Neural progenitor cell (in vitro differentiated cells): ENCODE measurements at regions not wholly inside any gene's neighbourhood (a gene's known extent, or its start where the extent isn't known, plus 50 kb on each side); places are given as distances from the start of the nearest gene placed in this dataset.

Experiments
- CTCF ChIP-seq: fragments of 200-600 bp; sonication (generic); IDR thresholded peaks from 2 replicates; pipeline ENCODE4 v1.5.1; 2017; ENCODE audit warnings: antibody characterized with exemption, mild to moderate bottlenecking
- EZH2phosphoT487 ChIP-seq: fragments of 200-600 bp; sonication (generic); IDR thresholded peaks from 2 replicates; pipeline ENCODE4 v1.6.1; 2017; ENCODE audit warnings: antibody characterized with exemption

DNA sequence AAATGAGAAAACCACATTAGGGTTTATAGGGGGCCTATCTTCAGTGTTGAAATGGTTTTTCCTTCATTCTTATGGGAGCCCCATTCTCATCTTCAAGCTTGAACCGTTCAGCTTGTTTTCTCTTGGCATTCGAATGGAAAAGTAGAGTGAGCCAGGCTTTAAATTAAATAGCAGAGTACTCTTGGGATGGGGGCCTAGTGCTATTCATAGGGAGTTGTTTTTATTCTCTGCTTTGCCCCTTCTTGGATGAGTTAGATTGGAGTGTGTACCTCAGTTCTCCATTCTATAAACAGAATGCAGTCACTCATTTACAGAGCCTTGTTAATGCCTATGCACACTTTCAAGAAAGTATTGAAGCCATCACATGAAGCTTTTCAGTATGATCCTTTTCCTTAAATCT, 127.9 kb downstream of the FAM170A start:
- no peak for TF ChIP-seq CTCF
- TF ChIP-seq EZH2phosphoT487: no peak
